Suprapubic skin (tissue), 4 donors: ENCODE measurements at regions not wholly inside any gene's neighbourhood (a gene's known extent, or its start where the extent isn't known, plus 50 kb on each side); places are given as distances from the start of the nearest gene placed in this dataset.

Experiments
- DNase-seq, 2 donors: peaks; one replicate each; pipeline ENCODE4 v3.0.0-alpha.2; 2019; ENCODE audit warnings: low spot score in 2 of 2
- H3K27ac ChIP-seq: fragments of 200-600 bp; sonication (generic); one replicate; pipeline ENCODE4 v1.5.1; 2019
- H3K27me3 ChIP-seq: fragments of 200-600 bp; sonication (generic); one replicate; pipeline ENCODE4 v1.5.1; 2019
- H3K36me3 ChIP-seq: fragments of 200-600 bp; sonication (generic); one replicate; pipeline ENCODE4 v1.5.1; 2019
- H3K4me1 ChIP-seq: fragments of 200-600 bp; sonication (generic); one replicate; pipeline ENCODE4 v1.5.1; 2019
- H3K4me3 ChIP-seq: fragments of 200-600 bp; sonication (generic); one replicate; pipeline ENCODE4 v1.5.1; 2019; ENCODE audit warnings: mild to moderate bottlenecking
- H3K9me3 ChIP-seq: fragments of 200-600 bp; sonication (generic); one replicate; pipeline ENCODE4 v1.5.1; 2019
- EP300 ChIP-seq: sonication (generic); formaldehyde crosslinking; IDR thresholded peaks from one replicate; pipeline ENCODE4 v1.6.1; 2017; ENCODE audit warnings: antibody characterized with exemption
- POLR2A ChIP-seq, 2 donors: fragments of 450-650 bp; IDR thresholded peaks; one replicate each; pipeline ENCODE4 v1.6.1; 2017; ENCODE audit warnings: antibody characterized with exemption in 2 of 2, mild to moderate bottlenecking in 2 of 2, moderate library complexity in 2 of 2
- POLR2AphosphoS5 ChIP-seq, 3 donors: sonication (generic); formaldehyde crosslinking; IDR thresholded peaks; one replicate each; pipeline ENCODE4 v1.6.1; 2017; ENCODE audit warnings: antibody characterized with exemption in 3 of 3
- WGBS: methylation state at CpG from one replicate; pipeline ENCODE4 v1.1.5; 2018; 5-methylcytosine and 5-hydroxymethylcytosine counted together
- TF ChIP-seq, protein P1 (sequence below), 2 donors: fragments of 200-600 bp in 1 of 2; fragments of 450-650 bp in 1 of 2; sonication (generic) in 1 of 2; IDR thresholded peaks; one replicate each; pipeline ENCODE4 v1.5.1; 2016 to 2019; ENCODE audit warnings: antibody characterized with exemption in 2 of 2, mild to moderate bottlenecking in 1 of 2, moderate library complexity in 1 of 2

DNA sequence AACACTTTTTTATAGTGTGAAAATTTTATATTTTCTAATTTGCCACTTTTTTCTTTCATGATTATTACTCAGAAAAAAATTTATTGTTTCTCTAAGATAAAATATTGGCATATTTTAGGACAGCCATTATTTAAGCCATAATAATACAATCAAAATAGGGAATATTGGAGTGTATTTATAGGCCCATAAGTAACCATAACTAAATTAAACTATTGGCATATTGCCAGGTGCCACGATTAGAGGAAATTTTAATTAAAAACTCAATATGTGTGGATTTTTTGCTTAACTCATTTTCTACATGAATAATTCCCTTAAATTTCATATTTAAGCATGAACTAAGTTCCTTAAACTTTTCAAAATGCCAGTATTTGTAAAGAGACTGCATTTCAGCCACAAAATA lies 587.8 kb downstream of the IPMK start:
- Histone ChIP-seq H3K9me3 (no peaks in the 10 kb centered on the region), H3K27me3 (no peaks in the 10 kb centered on the region), H3K4me1 (no peaks in the 10 kb centered on the region), H3K4me3 (no peak overlapping the region), H3K27ac (no peak overlapping the region), H3K36me3 (no peaks in the 10 kb centered on the region)
- no peak for DNase-seq
- TF ChIP-seq POLR2A (IDR thresholded peaks at IDR 0.05) (no peak), EP300 (no peak), POLR2AphosphoS5 (IDR thresholded peaks at IDR 0.05) (no peak)
- TF ChIP-seq, protein P1, sequence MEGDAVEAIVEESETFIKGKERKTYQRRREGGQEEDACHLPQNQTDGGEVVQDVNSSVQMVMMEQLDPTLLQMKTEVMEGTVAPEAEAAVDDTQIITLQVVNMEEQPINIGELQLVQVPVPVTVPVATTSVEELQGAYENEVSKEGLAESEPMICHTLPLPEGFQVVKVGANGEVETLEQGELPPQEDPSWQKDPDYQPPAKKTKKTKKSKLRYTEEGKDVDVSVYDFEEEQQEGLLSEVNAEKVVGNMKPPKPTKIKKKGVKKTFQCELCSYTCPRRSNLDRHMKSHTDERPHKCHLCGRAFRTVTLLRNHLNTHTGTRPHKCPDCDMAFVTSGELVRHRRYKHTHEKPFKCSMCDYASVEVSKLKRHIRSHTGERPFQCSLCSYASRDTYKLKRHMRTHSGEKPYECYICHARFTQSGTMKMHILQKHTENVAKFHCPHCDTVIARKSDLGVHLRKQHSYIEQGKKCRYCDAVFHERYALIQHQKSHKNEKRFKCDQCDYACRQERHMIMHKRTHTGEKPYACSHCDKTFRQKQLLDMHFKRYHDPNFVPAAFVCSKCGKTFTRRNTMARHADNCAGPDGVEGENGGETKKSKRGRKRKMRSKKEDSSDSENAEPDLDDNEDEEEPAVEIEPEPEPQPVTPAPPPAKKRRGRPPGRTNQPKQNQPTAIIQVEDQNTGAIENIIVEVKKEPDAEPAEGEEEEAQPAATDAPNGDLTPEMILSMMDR (IDR thresholded peaks at IDR 0.05), result no peak
- 92% methylated on average over 1 of the region's 1 CpG for whole genome bisulfite sequencing

DNA sequence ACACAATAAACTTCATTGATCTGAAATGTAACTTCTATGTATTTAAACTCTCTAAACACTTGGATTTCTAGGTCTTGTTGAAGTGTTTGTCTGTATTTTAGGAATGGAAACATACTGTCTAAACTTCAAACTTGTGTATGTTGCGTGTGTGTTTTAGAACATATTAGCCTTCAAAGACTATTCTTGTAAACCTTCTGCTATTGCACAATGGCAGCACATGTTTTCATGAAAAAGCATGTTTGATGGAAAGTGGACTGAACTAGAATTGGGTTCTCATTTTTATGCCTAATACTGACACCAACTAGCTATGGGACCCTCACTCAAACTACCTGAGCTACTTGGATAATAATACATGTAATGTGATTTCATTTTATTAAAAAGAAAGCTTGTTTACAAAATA lies 592.6 kb downstream of the IPMK start:
- TF ChIP-seq POLR2AphosphoS5 (IDR thresholded peaks at IDR 0.05) (no peak), EP300 (no peak), POLR2A (IDR thresholded peaks at IDR 0.05) (no peak)
- TF ChIP-seq, protein P1 (IDR thresholded peaks at IDR 0.05), result no peak
- DNase-seq, result no peak
- 0% methylated on average over 1 of the region's 1 CpG for WGBS
- Histone ChIP-seq H3K27me3 (no peaks in the 10 kb centered on the region), H3K9me3 (no peaks in the 10 kb centered on the region), H3K4me3 (no peak overlapping the region), H3K4me1 (no peaks in the 10 kb centered on the region), H3K27ac (no peak overlapping the region), H3K36me3 (no peaks in the 10 kb centered on the region)

DNA sequence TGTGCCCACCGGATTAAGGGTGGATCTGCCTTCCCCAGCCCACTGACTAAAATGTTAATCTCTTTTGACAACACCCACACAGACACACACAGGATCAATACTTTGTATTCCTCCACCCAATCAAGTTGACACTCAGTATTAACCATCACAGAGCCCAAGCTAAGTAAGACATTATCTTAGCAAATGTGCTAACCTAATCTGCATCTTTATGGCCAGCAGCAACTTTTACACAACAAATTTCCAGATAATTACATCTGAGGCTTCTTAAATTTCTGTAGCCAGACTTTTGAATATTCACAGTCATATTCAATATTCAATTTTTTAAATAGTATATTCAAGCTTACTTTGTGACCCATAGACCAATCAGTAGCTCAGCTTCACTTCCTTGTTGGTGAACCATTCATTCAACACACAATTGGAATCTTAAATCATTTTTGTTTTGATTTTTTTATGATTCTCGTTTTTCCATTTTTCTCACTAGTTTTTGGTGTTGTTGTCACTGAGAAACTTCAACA lies 594.2 kb downstream of the IPMK start:
- Histone ChIP-seq H3K9me3 (no peaks in the 10 kb centered on the region), H3K36me3 (no peaks in the 10 kb centered on the region), H3K27me3 (no peaks in the 10 kb centered on the region), H3K4me1 (no peaks in the 10 kb centered on the region), H3K4me3 (no peak overlapping the region), H3K27ac (no peak overlapping the region)
- TF ChIP-seq, protein P1 (IDR thresholded peaks at IDR 0.05), result no peak
- TF ChIP-seq POLR2A (IDR thresholded peaks at IDR 0.05), result no peak
- TF ChIP-seq POLR2AphosphoS5 (IDR thresholded peaks at IDR 0.05), result no peak
- no peak for TF ChIP-seq EP300
- DNase-seq, result no peak
- 82% methylated on average over 2 of the region's 2 CpGs for WGBS

DNA sequence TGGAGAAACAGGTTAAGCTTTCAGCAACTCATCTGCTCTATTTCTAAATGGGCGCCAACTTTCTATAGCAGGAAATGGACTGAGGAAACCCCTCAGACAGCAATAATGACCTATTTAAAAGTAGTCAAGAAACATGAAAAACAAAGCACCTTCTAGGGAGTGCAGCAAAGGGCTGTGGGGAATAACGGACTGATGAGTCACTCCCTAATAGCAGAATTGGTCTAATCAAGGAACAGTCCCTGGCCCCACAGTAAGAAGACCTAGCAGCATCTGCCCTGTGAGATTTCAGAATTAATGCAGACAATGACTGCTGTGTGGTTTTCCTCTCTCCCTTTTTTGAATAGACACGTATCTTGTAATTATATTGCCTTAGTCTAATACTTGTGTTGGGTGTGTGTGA lies 602.9 kb downstream of the IPMK start:
- Histone ChIP-seq H3K4me1 (no peaks in the 10 kb centered on the region), H3K4me3 (no peak overlapping the region), H3K27ac (no peak overlapping the region), H3K9me3 (no peaks in the 10 kb centered on the region), H3K27me3 (no peaks in the 10 kb centered on the region), H3K36me3 (no peaks in the 10 kb centered on the region)
- DNase-seq, result no peak
- WGBS, result 54% methylated on average over 3 of the region's 3 CpGs
- no peak for TF ChIP-seq POLR2AphosphoS5 (IDR thresholded peaks at IDR 0.05)

DNA sequence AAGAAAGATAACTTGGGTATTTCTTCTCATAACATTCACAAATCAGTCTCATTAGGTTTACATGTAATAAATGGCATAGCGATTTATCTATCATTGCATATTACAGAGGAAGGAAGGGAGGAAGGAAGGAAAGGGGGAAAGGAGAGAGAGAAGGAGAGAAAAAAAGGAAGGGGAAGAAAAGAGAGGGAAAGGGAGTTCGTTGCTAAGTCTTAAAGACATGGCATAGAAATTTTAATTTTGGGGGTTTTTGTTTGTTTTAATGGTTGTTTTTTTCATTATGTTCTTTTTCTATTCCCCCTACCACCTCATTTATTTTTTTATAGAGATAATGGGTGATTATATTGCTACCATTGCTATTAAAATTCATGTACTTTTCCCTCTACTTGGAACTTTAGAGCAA lies 604.3 kb downstream of the IPMK start:
- WGBS, result 69% methylated on average over 2 of the region's 2 CpGs
- no peak for TF ChIP-seq EP300
- no peak for TF ChIP-seq POLR2AphosphoS5 (IDR thresholded peaks at IDR 0.05)
- TF ChIP-seq POLR2A (IDR thresholded peaks at IDR 0.05), result no peak
- TF ChIP-seq, protein P1 (IDR thresholded peaks at IDR 0.05), result no peak
- Histone ChIP-seq H3K27me3 (no peaks in the 10 kb centered on the region), H3K9me3 (no peaks in the 10 kb centered on the region), H3K36me3 (no peaks in the 10 kb centered on the region), H3K4me1 (no peaks in the 10 kb centered on the region), H3K4me3 (no peak overlapping the region), H3K27ac (no peak overlapping the region)
- no peak for DNase-seq

DNA sequence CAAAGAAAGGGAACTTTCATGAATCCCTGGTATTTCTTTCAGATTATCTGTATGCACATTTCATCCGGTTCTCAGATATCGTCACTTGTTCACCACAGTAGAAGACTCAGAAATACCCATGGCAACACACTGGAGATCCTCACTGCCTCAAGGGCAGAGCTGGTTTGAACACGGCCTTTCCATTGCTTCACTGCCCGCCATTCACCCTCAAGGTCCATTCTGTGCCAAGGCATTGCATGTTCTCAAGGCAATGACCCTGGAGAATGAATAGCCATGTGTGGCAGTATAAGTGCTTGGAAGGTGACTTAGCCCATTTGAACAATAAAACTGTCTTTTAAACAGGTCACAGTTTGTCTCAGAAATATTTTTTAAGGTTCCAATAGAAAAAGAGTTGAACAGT lies 606.5 kb downstream of the IPMK start:
- Histone ChIP-seq H3K4me3 (no peak overlapping the region), H3K36me3 (no peaks in the 10 kb centered on the region), H3K9me3 (no peaks in the 10 kb centered on the region), H3K27ac (no peak overlapping the region), H3K27me3 (no peaks in the 10 kb centered on the region), H3K4me1 (no peaks in the 10 kb centered on the region)
- no peak for DNase-seq
- 79% methylated on average over 4 of the region's 4 CpGs for WGBS
- TF ChIP-seq POLR2A (IDR thresholded peaks at IDR 0.05) (no peak), POLR2AphosphoS5 (IDR thresholded peaks at IDR 0.05) (no peak), EP300 (no peak)
- TF ChIP-seq, protein P1 (IDR thresholded peaks at IDR 0.05), result no peak
